IMR-90 (cell line): ENCODE measurements at regions not wholly inside any gene's neighbourhood (a gene's known extent, or its start where the extent isn't known, plus 50 kb on each side); places are given as distances from the start of the nearest gene placed in this dataset.

Experiments used
- ATAC-seq: fragments of 200-7000 bp; cut with Tn5 transposase; 2 replicates; pipeline ENCODE4 v1.9.1; 2020; ENCODE audit warnings: low read depth, mild to moderate bottlenecking, moderate library complexity
- BruUV-seq: library from RNA; stranded (reverse); fragments of 400-500 nt; replicated peaks from 2 replicates; lab custom pipeline; 2021; lab: Mats Ljungman, UMichigan
- CTCF ChIA-PET: fragments of 300-600 bp; formaldehyde crosslinking; extraction: SDS; loops from one replicate; lab custom pipeline; 2021; ENCODE audit warnings: antibody characterized with exemption; lab: Yijun Ruan, JAX
- POLR2A ChIA-PET: fragments of 300-600 bp; sonication (Branson Sonifier 250); formaldehyde crosslinking; loops from one replicate; lab custom pipeline; 2022; ENCODE audit warnings: antibody characterized with exemption; ENCODE audit not compliant: unreplicated experiment; lab: Charles Lee
- DNase-seq: peaks from one replicate; pipeline ENCODE4 v3.0.0; 2013
- H2AFZ ChIP-seq: replicated peaks from 2 replicates; pipeline ENCODE3; 2013; ENCODE audit warnings: low read length, mild to moderate bottlenecking; ENCODE audit not compliant: poor library complexity
- H2AK5ac ChIP-seq: 2 replicates; pipeline ENCODE4 v1.6.1; 2013; ENCODE audit warnings: low read depth, low read length, inconsistent platforms
- H2AK9ac ChIP-seq: replicated peaks from 2 replicates; pipeline ENCODE3; 2013; ENCODE audit warnings: mild to moderate bottlenecking, low read depth, low read length, moderate library complexity; ENCODE audit not compliant: poor library complexity
- H2BK120ac ChIP-seq: 2 replicates; pipeline ENCODE4 v1.6.1; 2013; ENCODE audit warnings: low read depth, low read length, inconsistent platforms
- H2BK15ac ChIP-seq: 3 replicates; pipeline ENCODE4 v1.6.1; 2013; ENCODE audit warnings: low read depth, low read length, inconsistent platforms
- H2BK20ac ChIP-seq: 2 replicates; pipeline ENCODE4 v1.6.1; 2013; ENCODE audit warnings: low read depth, mild to moderate bottlenecking, inconsistent platforms, low read length, moderate library complexity
- H2BK5ac ChIP-seq: 2 replicates; pipeline ENCODE4 v1.6.1; 2013; ENCODE audit warnings: mild to moderate bottlenecking, low read depth, low read length, inconsistent platforms; ENCODE audit not compliant: poor library complexity, severe bottlenecking
- H3K14ac ChIP-seq: replicated peaks from 2 replicates; pipeline ENCODE4 v1.6.1; 2013; ENCODE audit warnings: low read depth, low read length, inconsistent platforms
- H3K18ac ChIP-seq: 2 replicates; pipeline ENCODE4 v1.6.1; 2013; ENCODE audit warnings: low read depth, low read length, control low read depth
- H3K23ac ChIP-seq: 2 replicates; pipeline ENCODE4 v1.6.1; 2013; ENCODE audit warnings: low read depth, low read length, inconsistent platforms
- H3K27ac ChIP-seq: 2 replicates; pipeline ENCODE4 v1.5.1; 2013; ENCODE audit warnings: mild to moderate bottlenecking, control low read depth, low read length; ENCODE audit not compliant: insufficient read depth
- H3K27me3 ChIP-seq: 2 replicates; pipeline ENCODE4 v1.6.1; 2013; ENCODE audit warnings: low read length; ENCODE audit not compliant: control insufficient read depth, insufficient read depth
- H3K36me3 ChIP-seq: 2 replicates; pipeline ENCODE4 v1.6.1; 2013; ENCODE audit warnings: low read length, mixed read lengths; ENCODE audit not compliant: control insufficient read depth, insufficient read depth
- H3K4ac ChIP-seq: 2 replicates; pipeline ENCODE4 v1.6.1; 2013; ENCODE audit warnings: low read depth, low read length, inconsistent platforms
- H3K4me1 ChIP-seq: 2 replicates; pipeline ENCODE4 v1.6.1; 2013; ENCODE audit warnings: low read length, mixed read lengths; ENCODE audit not compliant: control insufficient read depth, insufficient read depth
- H3K4me2 ChIP-seq: 2 replicates; pipeline ENCODE4 v1.6.1; 2013; ENCODE audit warnings: low read depth, mild to moderate bottlenecking, control low read depth, low read length, moderate library complexity
- H3K4me3 ChIP-seq: 2 replicates; pipeline ENCODE4 v1.5.1; 2013; ENCODE audit warnings: low read depth, mild to moderate bottlenecking, control low read depth, low read length, moderate library complexity; ENCODE audit not compliant: insufficient read depth
- H3K56ac ChIP-seq: 2 replicates; pipeline ENCODE4 v1.6.1; 2013; ENCODE audit warnings: low read length, inconsistent platforms; ENCODE audit not compliant: insufficient read depth; ENCODE audit errors: extremely low read depth
- H3K79me1 ChIP-seq, 2 experiments: 2 replicates each; pipeline ENCODE4 v1.6.1; 2013; ENCODE audit warnings: low read length in 2 of 2, inconsistent platforms in 1 of 2, low read depth in 1 of 2
- H3K9ac ChIP-seq: 2 replicates; pipeline ENCODE4 v1.6.1; 2013; ENCODE audit warnings: low read depth, low read length, control low read depth
- H3K9me1 ChIP-seq: 2 replicates; pipeline ENCODE4 v1.6.1; 2013; ENCODE audit warnings: low read length, inconsistent platforms; ENCODE audit not compliant: insufficient read depth
- H3K9me3 ChIP-seq: 2 replicates; pipeline ENCODE4 v1.6.1; 2013; ENCODE audit warnings: low read length; ENCODE audit not compliant: control insufficient read depth, insufficient read depth
- H4K20me1 ChIP-seq: 2 replicates; pipeline ENCODE4 v1.6.1; 2013; ENCODE audit warnings: low read length, inconsistent platforms; ENCODE audit not compliant: insufficient read depth
- H4K5ac ChIP-seq: 2 replicates; pipeline ENCODE4 v1.6.1; 2013; ENCODE audit warnings: mild to moderate bottlenecking, low read depth, low read length, control low read depth
- H4K8ac ChIP-seq, 2 experiments: 2 replicates each; pipeline ENCODE4 v1.6.1; 2013; ENCODE audit warnings: low read depth in 2 of 2, low read length in 2 of 2, control low read depth in 1 of 2, inconsistent platforms in 1 of 2
- H4K91ac ChIP-seq: 2 replicates; pipeline ENCODE4 v1.6.1; 2013; ENCODE audit warnings: low read depth, low read length, inconsistent platforms; ENCODE audit not compliant: insufficient read depth
- BHLHE40 ChIP-seq: fragments of 150-350 bp; IDR thresholded peaks from 2 replicates; pipeline ENCODE4 v1.6.1; 2016; ENCODE audit warnings: mild to moderate bottlenecking, low read depth, low read length
- FOS ChIP-seq: fragments of 150-350 bp; IDR thresholded peaks from 2 replicates; pipeline ENCODE4 v1.6.1; 2016; ENCODE audit warnings: low read depth, low read length
- MAZ ChIP-seq: IDR thresholded peaks from 2 replicates; pipeline ENCODE4 v1.6.1; 2012; ENCODE audit warnings: low read depth, mild to moderate bottlenecking, low read length, improper control_type of control experiment, moderate library complexity, borderline replicate concordance
- POLR2A ChIP-seq: IDR thresholded peaks from 2 replicates; pipeline ENCODE4 v1.6.1; 2012; ENCODE audit warnings: mild to moderate bottlenecking, low read depth, low read length
- RAD21 ChIP-seq: IDR thresholded peaks from 2 replicates; pipeline ENCODE4 v1.6.1; 2012; ENCODE audit warnings: low read length, improper control_type of control experiment
- RCOR1 ChIP-seq: IDR thresholded peaks from 2 replicates; pipeline ENCODE4 v1.6.1; 2012; ENCODE audit warnings: mild to moderate bottlenecking, low read length, improper control_type of control experiment; ENCODE audit not compliant: insufficient replicate concordance
- WGBS, 2 experiments: methylation state at CpG; one replicate each; pipeline versions ENCODE4 v1.1.5 to v1.1.7; 2013; ENCODE audit warnings: missing lambda C conversion rate in 2 of 2; ENCODE audit not compliant: insufficient read length in 1 of 2; ENCODE audit errors: extremely low coverage in 2 of 2; 5-methylcytosine and 5-hydroxymethylcytosine counted together
- dilution Hi-C: fragments of 300-500 bp; cut with HindIII; formaldehyde crosslinking; loops from one replicate; pipeline ENCODE4 v1.14.3; 2018; ENCODE audit warnings: low sequenced_read_pairs; ENCODE audit not compliant: unreplicated experiment
- in situ Hi-C: fragments of 300-500 bp; cut with MboI; formaldehyde crosslinking; loops from 3 replicates; pipeline ENCODE4 v1.14.3; 2019; ENCODE audit warnings: low sequenced_read_pairs, inconsistent platforms, mixed read lengths
- intact Hi-C: fragments of 100-400 bp; cut with micrococcal nuclease; formaldehyde crosslinking; loops from 2 replicates; pipeline ENCODE4 v1.10.0; 2022

DNA sequence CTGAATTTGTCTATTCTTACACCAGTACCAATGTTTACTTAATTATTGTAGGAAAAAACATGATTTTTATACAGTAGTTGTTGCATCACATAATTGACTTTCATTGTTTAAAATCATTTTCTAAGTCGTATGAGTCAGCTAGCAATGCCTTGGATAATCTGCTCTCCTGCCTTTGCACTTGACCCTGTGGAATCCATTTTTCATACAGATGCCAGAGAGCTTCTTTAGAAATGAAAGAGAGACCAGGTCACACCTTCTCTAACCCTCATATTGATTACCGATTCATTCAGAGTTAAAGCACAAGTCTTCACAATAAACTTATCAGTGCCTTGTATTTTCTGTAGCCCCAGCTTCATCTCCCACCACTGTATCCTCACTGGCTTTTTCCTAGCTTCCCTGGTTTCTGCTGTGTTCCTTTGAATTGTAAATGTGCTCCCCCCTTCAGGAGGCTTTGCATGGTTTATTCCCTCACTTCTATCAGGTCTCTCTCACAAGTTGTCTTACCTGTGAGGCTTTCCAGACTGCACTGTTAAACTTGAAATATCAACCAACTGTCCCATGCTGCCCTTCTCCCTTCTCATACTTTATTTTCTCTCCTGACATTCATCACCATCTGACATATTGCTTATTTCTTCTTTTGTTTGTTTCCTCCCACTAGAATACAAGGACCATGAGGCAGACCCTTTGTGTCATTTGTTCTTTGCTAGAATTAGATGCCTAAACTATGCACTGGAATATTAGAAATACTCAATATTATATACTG, 662.0 kb upstream of the GBE1 start:
- Histone ChIP-seq H3K4me2 (no peak overlapping the region), H3K18ac (no peak overlapping the region), H3K9ac (no peak overlapping the region), H2BK20ac (no peak overlapping the region), H3K27me3 (no peaks in the 10 kb centered on the region), H3K14ac (no peak overlapping the region), H3K4me3 (no peak overlapping the region), H4K20me1 (no peaks in the 10 kb centered on the region), H3K36me3 (no peaks in the 10 kb centered on the region), H3K4ac (no peak overlapping the region), H2BK5ac (no peak overlapping the region), H2BK15ac (no peak overlapping the region), H3K9me1 (no peaks in the 10 kb centered on the region), H3K4me1 (no peaks in the 10 kb centered on the region), H2AK5ac (no peak overlapping the region), H4K5ac (no peak overlapping the region), H2AFZ (no peak overlapping the region), H3K23ac (no peak overlapping the region), H2AK9ac (no peak overlapping the region), H3K27ac (no peak overlapping the region), H3K9me3 (no peaks in the 10 kb centered on the region), H4K8ac (no peak overlapping the region), H3K56ac (no peak overlapping the region), H3K79me1 (no peaks in the 10 kb centered on the region), H2BK120ac (no peak overlapping the region), H4K91ac (no peak overlapping the region)
- dilution Hi-C loops, result no loop called here
- WGBS, 2 experiments, result no CpG with 5 or more reads among the region's 2 CpGs
- no peak for ATAC-seq
- ChIA-PET POLR2A (no interaction called here), CTCF (no interaction called here)
- DNase-seq, result no peak
- TF ChIP-seq RCOR1, result no peak
- TF ChIP-seq RAD21, result no peak
- no peak for TF ChIP-seq POLR2A
- no peak for TF ChIP-seq BHLHE40
- no peak for TF ChIP-seq FOS
- TF ChIP-seq MAZ, result no peak
- intact Hi-C loops, result no loop called here
- no TSS peak for BruUV-seq
- in situ Hi-C loops, result no loop called here
